ENCODE measurements at regions not wholly inside any gene's neighbourhood (a gene's known extent, or its start where the extent isn't known, plus 50 kb on each side); places are given as distances from the start of the nearest gene placed in this dataset.
"Not testable (repeated sequence)": the region's sequence is repeated elsewhere in the genome, so short reads cannot be mapped to it uniquely, and the experiment has no call there.

- not testable (repeated sequence) for TF ChIP-seq CTCF, POLR2A (IDR thresholded peaks at IDR 0.05)
These were observed 521.3 kb downstream of the TP53TG3F start for GRCh38 chr16:33980736-33981135.
